Fibroblast of lung (primary cell): ENCODE measurements at regions not wholly inside any gene's neighbourhood (a gene's known extent, or its start where the extent isn't known, plus 50 kb on each side); places are given as distances from the start of the nearest gene placed in this dataset.

Source experiments
- DNase-seq, 2 donors: peaks; one replicate each; pipeline versions ENCODE4 v3.0.0 to v3.0.0-alpha.2; 2010; ENCODE audit warnings: low read depth in 2 of 2
- H2AFZ ChIP-seq: 2 replicates; pipeline ENCODE4 v1.5.1; 2012; ENCODE audit warnings: low read length, control low read depth, inconsistent platforms
- H3K27ac ChIP-seq: 2 replicates; pipeline ENCODE4 v1.5.1; 2011; ENCODE audit warnings: low read length, control low read depth; ENCODE audit not compliant: insufficient read depth
- H3K27me3 ChIP-seq: 2 replicates; pipeline ENCODE4 v1.5.1; 2011; ENCODE audit warnings: mild to moderate bottlenecking, low read length; ENCODE audit not compliant: control insufficient read depth, insufficient read depth
- H3K36me3 ChIP-seq: 2 replicates; pipeline ENCODE4 v1.5.1; 2011; ENCODE audit warnings: low read length; ENCODE audit not compliant: control insufficient read depth, insufficient read depth
- H3K4me1 ChIP-seq: 2 replicates; pipeline ENCODE4 v1.5.1; 2011; ENCODE audit warnings: low read length; ENCODE audit not compliant: control insufficient read depth, insufficient read depth; ENCODE audit errors: extremely low read depth
- H3K4me2 ChIP-seq: 2 replicates; pipeline ENCODE4 v1.5.1; 2011; ENCODE audit warnings: low read length, control low read depth; ENCODE audit not compliant: insufficient read depth; ENCODE audit errors: extremely low read depth
- H3K4me3 ChIP-seq, 4 experiments: fragments of 200-600 bp in 1 of 4; sonication (generic) in 1 of 4; replicated peaks in 1 of 4; 2 replicates each; pipeline ENCODE4 v1.5.1; 2011 to 2016; ENCODE audit warnings: low read length in 4 of 4, low read depth in 3 of 4, mild to moderate bottlenecking in 3 of 4, control low read depth in 2 of 4, inconsistent platforms in 1 of 4, mixed read lengths in 1 of 4; ENCODE audit not compliant: insufficient read depth in 1 of 4; ENCODE audit errors: control extremely low read depth in 1 of 4
- H3K79me2 ChIP-seq: 2 replicates; pipeline ENCODE4 v1.5.1; 2012; ENCODE audit warnings: mild to moderate bottlenecking, low read length, inconsistent platforms; ENCODE audit not compliant: control insufficient read depth, insufficient read depth
- H3K9ac ChIP-seq: 2 replicates; pipeline ENCODE4 v1.5.1; 2011; ENCODE audit warnings: mild to moderate bottlenecking, low read length, control low read depth; ENCODE audit not compliant: insufficient read depth
- H3K9me3 ChIP-seq: 2 replicates; pipeline ENCODE4 v1.5.1; 2012; ENCODE audit warnings: low read depth, low read length; ENCODE audit not compliant: control insufficient read depth, insufficient read depth
- H4K20me1 ChIP-seq: 2 replicates; pipeline ENCODE4 v1.5.1; 2011; ENCODE audit warnings: low read length; ENCODE audit not compliant: control insufficient read depth, insufficient read depth; ENCODE audit errors: extremely low read depth
- EZH2 ChIP-seq: IDR thresholded peaks from 2 replicates; pipeline ENCODE4 v1.5.1; 2012; ENCODE audit warnings: low read length, control low read depth, mild to moderate bottlenecking; ENCODE audit errors: missing control alignments
- TF ChIP-seq, protein P1 (sequence below), 2 donors: IDR thresholded peaks in 1 of 2; conservative IDR thresholded peaks in 1 of 2; 1 replicate in 1 of 2; 2 replicates in 1 of 2; pipeline ENCODE4 v1.5.1; 2011 to 2012; ENCODE audit warnings: low read length in 2 of 2, control low read depth in 1 of 2, inconsistent platforms in 1 of 2, low read depth in 1 of 2, mild to moderate bottlenecking in 1 of 2

DNA sequence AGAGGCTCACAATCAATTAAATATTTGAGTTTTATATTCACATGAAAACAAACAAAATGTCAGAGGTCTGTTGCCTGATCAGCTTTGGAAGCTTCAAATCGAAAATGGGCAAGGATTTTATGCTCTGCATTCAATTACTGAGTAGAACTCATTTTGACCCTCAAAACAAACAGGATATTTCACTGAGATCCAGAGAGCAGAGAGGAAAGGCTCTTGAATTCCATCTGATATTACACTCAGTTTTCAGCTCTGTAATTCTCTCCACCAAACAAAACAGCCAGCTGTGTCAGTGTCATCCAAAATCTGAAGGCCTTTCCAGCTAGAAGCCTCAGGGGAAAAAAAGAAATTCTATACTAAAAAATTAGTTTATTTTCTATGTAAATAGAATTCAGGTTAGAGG, 128.6 kb upstream of the FLRT2 start:
- H3K79me2 ChIP-seq, result no peaks in the 10 kb centered on the region
- H3K36me3 ChIP-seq, result no peaks in the 10 kb centered on the region
- no peak overlapping the region for H2AFZ ChIP-seq
- H3K4me2 ChIP-seq, result no peak overlapping the region
- no peak overlapping the region for H3K4me3 ChIP-seq
- H3K9ac ChIP-seq, result no peak overlapping the region
- no peaks in the 10 kb centered on the region for H3K4me1 ChIP-seq
- no peaks in the 10 kb centered on the region for H3K9me3 ChIP-seq
- H3K27ac ChIP-seq, result no peak overlapping the region
- H4K20me1 ChIP-seq, result no peaks in the 10 kb centered on the region
- H3K27me3 ChIP-seq, result no peaks in the 10 kb centered on the region
- DNase-seq, result no peak
- no peak for TF ChIP-seq EZH2
- TF ChIP-seq, protein P1, sequence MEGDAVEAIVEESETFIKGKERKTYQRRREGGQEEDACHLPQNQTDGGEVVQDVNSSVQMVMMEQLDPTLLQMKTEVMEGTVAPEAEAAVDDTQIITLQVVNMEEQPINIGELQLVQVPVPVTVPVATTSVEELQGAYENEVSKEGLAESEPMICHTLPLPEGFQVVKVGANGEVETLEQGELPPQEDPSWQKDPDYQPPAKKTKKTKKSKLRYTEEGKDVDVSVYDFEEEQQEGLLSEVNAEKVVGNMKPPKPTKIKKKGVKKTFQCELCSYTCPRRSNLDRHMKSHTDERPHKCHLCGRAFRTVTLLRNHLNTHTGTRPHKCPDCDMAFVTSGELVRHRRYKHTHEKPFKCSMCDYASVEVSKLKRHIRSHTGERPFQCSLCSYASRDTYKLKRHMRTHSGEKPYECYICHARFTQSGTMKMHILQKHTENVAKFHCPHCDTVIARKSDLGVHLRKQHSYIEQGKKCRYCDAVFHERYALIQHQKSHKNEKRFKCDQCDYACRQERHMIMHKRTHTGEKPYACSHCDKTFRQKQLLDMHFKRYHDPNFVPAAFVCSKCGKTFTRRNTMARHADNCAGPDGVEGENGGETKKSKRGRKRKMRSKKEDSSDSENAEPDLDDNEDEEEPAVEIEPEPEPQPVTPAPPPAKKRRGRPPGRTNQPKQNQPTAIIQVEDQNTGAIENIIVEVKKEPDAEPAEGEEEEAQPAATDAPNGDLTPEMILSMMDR (conservative IDR thresholded peaks at IDR 0.05 in 1 of 2, IDR thresholded peaks at IDR 0.05 in 1 of 2; ENCODE audit: low read depth in 1 of 2, low read length in 2 of 2), result no peak

DNA sequence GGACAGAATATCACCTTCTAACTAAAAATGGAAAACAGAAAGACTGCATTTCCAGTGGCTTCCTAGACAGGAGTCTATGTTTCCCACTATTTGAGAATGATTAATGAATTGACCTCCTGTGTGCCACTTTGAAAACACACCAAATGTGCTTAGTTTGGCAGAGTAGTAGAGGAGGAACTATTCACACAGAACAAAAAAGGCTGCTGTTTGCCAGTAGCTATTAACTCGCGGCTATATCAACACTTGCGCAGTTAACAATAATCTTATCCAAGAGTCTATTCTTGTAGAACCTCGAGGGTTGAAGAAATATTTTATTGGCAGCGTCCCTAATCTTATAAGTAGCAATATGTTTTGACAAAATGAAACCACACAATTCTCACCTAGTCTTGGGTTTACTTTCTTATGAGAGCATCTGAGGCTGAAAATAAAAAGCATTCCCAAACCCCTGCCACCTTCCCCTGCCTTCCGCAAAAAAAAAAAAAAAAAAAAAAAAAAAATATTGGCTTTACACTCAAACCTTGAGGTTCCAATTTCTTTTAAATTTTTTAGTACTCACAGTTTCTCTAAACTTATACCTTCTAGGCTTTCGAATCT, 127.3 kb upstream of the FLRT2 start:
- Histone ChIP-seq H3K4me1 (no peaks in the 10 kb centered on the region), H3K79me2 (no peaks in the 10 kb centered on the region), H3K27ac (no peak overlapping the region), H4K20me1 (no peaks in the 10 kb centered on the region), H3K4me2 (no peak overlapping the region), H3K4me3 (no peak overlapping the region), H3K27me3 (no peaks in the 10 kb centered on the region), H3K9me3 (no peaks in the 10 kb centered on the region), H2AFZ (no peak overlapping the region), H3K9ac (no peak overlapping the region), H3K36me3 (no peaks in the 10 kb centered on the region)
- TF ChIP-seq, protein P1 (conservative IDR thresholded peaks at IDR 0.05 in 1 of 2, IDR thresholded peaks at IDR 0.05 in 1 of 2; ENCODE audit: low read depth in 1 of 2, low read length in 2 of 2), result no peak
- DNase-seq, result peak in 1 of 2 donors; percentile 53

DNA sequence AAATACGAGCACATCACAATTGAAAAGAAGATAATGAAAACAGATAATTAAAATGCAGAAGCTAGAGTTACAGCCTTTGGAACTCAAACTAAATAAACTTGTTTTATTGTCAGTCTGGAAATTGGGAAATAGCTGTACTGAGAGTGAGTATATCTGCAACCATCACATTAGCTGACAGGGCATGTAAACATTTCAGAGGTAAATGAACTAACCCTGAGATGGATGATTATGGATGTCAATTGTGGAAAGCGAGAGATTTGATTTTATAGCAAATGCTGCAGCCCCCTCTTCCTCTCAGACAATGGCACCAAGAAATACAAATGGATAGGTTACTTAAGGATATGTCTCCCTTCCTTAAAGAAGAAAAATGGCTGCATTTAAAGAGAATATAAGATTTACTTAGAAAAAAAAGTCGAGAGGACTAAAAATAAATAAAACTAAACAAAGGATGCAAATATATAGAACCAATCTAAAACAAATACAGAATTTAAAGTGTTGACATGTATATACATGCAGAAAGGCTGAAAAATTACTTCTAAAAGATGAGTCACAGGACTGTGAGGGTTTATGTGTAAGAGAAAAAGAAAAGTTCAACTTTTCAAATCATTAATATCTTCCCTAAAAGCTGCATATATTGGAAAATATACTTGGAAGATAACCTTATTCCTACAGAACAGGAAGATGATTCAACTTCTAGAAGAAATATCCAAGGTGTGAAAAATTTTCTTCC, 120.3 kb upstream of the FLRT2 start:
- no peaks in the 10 kb centered on the region for H3K79me2 ChIP-seq
- H3K36me3 ChIP-seq, result no peaks in the 10 kb centered on the region
- H4K20me1 ChIP-seq, result no peaks in the 10 kb centered on the region
- no peaks in the 10 kb centered on the region for H3K27me3 ChIP-seq
- TF ChIP-seq EZH2, result no peak
- TF ChIP-seq, protein P1 (conservative IDR thresholded peaks at IDR 0.05 in 1 of 2, IDR thresholded peaks at IDR 0.05 in 1 of 2; ENCODE audit: low read depth in 1 of 2, low read length in 2 of 2), result no peak
- H2AFZ ChIP-seq, result no peak overlapping the region
- peak in 1 of 2 donors; percentile 20 for DNase-seq
- no peak overlapping the region for H3K4me2 ChIP-seq
- H3K4me3 ChIP-seq, result no peak overlapping the region
- no peak overlapping the region for H3K27ac ChIP-seq
- H3K9me3 ChIP-seq, result no peaks in the 10 kb centered on the region
- no peak overlapping the region for H3K9ac ChIP-seq
- H3K4me1 ChIP-seq, result no peaks in the 10 kb centered on the region
